ENCODE measurements at regions not wholly inside any gene's neighbourhood (a gene's known extent, or its start where the extent isn't known, plus 50 kb on each side); places are given as distances from the start of the nearest gene placed in this dataset.
"Not testable (repeated sequence)": the region's sequence is repeated elsewhere in the genome, so short reads cannot be mapped to it uniquely, and the experiment has no call there.

- no peak for DNase-seq (ENCODE audit: low read depth)
Observed at GRCh38 chr4:77306496-77306895, 149.5 kb downstream of the CCNG2 start.

DNA sequence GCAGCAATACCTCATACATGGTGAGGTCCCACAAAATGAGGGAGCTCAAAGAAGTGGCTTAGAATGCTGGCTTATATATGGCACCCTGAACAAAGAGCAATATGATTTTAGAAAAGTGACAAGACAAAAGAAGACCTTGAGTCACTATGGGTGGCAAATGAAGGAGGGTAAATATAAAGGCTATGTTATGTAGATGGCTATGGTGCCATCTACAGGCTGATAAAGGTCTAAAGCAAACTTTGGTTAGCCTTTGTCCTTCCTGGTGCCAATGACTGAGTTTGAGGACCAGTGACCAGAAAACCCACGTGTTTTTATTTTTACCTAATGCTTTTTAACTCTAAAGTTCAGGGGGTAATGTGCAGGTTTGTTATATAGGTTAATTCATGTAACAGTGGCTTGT lies 151.8 kb downstream of the CCNG2 start:
- DNase-seq (ENCODE audit: low read depth), result peak; percentile 12

DNA sequence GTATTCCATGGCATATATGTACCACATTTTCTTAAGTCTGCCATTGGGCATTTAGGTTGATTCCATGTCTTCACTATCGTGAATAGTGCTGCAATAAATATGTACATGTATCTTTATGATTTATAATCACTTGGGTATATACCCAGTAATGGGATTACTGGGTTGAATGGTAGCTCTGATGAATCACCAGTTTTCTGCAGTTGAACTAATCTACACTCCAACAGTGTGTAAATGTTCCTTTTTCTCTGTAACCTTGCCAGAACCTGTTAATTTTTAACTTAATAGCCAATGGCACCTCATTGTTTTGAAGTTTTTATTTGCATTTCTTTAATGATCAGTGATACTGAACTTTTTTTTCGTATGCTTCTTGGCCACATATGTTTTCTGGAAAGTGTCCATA lies 152.5 kb downstream of the CCNG2 start:
- no peak for DNase-seq (ENCODE audit: low read depth)

DNA sequence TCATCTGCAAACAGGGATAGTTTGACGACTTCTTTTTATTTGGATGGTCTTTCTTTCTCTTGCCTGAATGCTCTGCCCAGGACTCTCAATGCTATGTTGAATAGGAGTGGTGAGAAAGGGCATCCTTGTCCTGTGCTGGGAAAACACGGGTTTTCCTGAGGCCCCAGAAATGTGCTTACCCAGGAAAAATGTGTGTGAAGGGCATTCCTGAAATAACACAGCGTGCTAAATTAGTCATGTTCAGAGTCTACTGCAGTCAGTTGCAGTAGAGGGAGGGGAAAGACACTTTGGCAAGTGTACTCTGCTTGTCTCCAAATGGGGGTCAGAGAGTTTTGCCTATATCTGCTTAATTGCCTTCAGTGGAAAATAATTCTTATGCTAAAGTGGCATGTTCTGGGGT lies 153.9 kb downstream of the CCNG2 start:
- peak; percentile 11 for DNase-seq (ENCODE audit: low read depth)

GRCh38 chr4:77314697-77315096 lies 157.7 kb downstream of the CCNG2 start:
- DNase-seq (ENCODE audit: low read depth), result no peak

- DNase-seq (ENCODE audit: low read depth), result no peak
Observed at GRCh38 chr4:77327151-77327550, 170.1 kb downstream of the CCNG2 start.

DNA sequence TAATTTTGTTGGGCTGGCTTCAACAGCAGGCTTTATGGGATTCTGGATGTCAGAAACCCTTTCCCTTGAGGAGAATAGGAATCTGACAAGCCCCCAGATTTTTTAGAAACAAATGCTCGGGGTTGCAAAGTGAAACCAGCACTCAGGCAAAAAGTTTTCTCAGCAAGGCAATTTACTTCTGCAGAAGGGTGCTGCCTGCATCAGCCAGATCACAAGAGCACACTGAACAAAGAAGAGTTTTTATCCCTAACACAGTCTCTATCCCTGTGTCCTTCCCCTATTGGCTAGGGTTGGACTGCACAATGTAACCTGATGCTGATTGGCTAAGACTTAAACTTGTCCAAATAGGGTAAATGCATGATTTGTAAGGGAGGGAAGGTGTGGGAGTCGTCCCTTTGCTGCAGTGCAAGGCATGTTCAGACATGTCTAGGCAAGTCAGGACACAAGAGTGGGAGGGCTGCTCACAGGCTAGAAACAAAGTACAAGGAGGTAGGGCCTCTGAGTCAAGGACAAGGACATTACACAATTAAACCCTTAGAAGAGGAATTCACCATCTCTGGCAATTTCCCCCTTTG lies 175.8 kb downstream of the CCNG2 start:
- no peak for DNase-seq (ENCODE audit: low read depth)

- DNase-seq (ENCODE audit: low read depth), result no peak
Observed at GRCh38 chr4:77336411-77337142, 179.6 kb downstream of the CCNG2 start.

- DNase-seq (ENCODE audit: low read depth), result no peak
Observed at GRCh38 chr4:77342170-77342810, 185.3 kb downstream of the CCNG2 start.

DNA sequence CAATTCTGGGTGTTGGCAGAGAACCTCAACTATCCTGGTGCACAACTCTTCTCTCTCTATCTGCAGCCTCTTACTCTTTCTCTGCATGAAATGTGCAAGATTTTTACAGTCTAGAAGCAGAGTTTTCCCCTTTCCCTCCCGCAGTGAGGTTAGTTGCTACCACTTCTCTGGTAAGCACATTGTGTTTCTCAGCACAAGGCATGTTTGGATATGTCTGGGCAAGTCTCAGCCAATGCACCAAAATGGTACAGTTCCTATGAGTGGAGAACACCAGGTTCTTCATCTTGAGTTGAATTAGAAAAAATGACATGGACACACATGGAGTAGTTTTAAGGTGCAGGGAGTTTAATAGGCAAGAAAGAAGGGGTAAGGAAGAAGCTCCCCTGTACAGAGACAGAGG lies 187.0 kb downstream of the CCNG2 start:
- DNase-seq (ENCODE audit: low read depth), result no peak

- DNase-seq (ENCODE audit: low read depth), result no peak
Observed at GRCh38 chr4:77344784-77345183, 187.8 kb downstream of the CCNG2 start.

- DNase-seq (ENCODE audit: low read depth), result no peak
Observed at GRCh38 chr4:77347351-77347966, 190.5 kb downstream of the CCNG2 start.

DNA sequence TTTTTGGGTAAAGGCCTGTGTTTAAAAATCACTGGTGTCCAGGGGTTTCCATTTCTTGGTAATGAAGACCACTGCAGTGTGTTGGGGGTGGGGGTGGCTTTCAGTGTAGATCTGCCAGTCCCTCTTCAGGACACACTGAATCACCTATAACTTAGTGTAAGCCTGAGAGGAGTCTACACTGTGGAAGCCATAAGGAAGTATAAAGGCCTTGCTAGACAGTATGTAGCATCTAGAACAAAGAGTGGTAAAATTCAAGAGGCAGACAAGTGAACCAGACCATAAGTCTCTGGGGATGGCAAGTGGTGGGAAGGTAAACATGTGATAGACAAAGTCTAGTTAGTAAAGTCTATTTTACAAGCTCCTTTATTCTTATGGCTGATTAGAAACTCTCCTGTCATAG lies 191.8 kb downstream of the CCNG2 start:
- DNase-seq (ENCODE audit: low read depth), result no peak

- no peak for DNase-seq (ENCODE audit: low read depth)
Observed at GRCh38 chr4:77349364-77349763, 192.4 kb downstream of the CCNG2 start.

DNA sequence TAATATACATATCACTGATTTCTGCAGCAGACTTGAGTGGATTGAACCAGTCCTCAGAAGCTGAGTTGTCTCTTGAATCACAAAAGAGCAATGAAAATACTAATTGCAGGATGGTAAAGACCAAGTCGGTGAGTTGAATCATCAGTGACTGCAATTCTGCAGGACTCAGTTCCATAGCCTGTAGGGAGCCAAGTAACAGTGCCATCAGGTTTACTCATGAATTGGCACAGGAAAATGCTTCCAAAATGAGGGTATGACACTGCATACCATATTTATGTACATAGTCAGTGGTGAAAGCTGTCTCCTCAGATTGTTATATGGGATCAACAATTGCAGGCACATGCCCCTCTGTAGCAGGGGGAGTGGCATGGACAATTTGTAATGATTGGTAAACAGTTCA lies 192.8 kb downstream of the CCNG2 start:
- DNase-seq (ENCODE audit: low read depth), result peak; percentile 36

DNA sequence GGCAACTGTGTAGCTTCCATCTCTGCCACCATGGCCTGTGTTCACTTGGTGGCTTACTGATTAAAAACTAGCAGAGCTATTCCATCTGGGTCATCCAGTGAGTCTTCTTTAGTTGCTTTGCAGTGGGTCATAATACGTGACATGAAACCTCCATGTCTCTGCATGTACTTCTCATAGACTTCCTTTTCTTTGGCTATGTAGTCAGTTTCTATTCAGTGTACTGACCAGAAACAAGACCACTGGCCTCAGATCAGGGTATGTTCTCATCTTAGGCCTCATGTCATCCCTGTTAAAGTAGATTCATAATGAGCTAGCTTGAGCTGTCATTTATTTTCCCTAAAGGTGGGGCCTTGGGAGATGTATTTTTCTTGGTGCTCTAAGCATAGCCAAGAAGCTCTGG lies 195.2 kb downstream of the CCNG2 start:
- no peak for DNase-seq (ENCODE audit: low read depth)

GRCh38 chr4:77353724-77354315 lies 196.8 kb downstream of the CCNG2 start:
- not testable (repeated sequence) for DNase-seq (ENCODE audit: low read depth)

DNA sequence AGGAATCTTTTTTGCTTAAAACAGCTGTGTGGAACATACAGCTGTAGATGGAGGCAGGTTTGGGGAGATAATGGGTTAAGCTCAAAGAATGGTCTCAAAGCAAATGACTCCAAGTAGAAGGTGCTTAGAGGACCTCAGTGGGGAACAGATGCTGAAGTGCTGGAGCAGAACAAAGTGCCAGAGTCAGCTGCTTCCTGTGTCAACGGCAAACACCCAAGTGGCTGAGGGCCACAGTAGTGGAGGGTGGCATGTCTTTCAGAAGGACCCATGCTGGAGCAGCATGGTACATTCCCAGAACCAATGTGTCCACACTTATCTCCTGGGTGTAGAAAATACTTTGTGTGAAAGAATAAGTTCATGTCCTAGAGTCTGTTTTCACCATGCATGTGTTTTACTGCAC lies 197.5 kb downstream of the CCNG2 start:
- DNase-seq (ENCODE audit: low read depth), result no peak

DNA sequence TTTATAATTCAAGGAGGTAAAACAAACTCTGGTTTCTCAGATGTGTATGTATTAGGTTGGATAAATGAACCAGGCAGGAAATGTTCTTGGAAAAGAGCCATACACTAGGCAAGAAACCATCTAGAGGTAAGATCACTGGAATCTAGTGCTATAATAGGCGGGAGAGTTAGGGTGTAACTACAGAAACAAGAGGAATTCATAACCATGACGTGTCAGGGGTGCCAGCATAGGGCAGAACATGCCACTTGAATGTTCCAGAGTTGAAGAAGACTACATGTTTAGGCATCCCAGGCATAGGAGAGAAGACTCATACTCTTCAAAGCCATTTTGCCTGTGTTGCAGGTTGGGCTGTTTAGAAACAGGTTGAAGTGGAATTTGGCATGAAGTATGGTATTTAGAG lies 198.7 kb downstream of the CCNG2 start:
- DNase-seq (ENCODE audit: low read depth), result no peak

- DNase-seq (ENCODE audit: low read depth), result no peak
Observed at GRCh38 chr4:77358315-77358928, 201.4 kb downstream of the CCNG2 start.

- no peak for DNase-seq (ENCODE audit: low read depth)
Observed at GRCh38 chr4:77360451-77360850, 203.4 kb downstream of the CCNG2 start.

- DNase-seq (ENCODE audit: low read depth), result not testable (repeated sequence)
Observed at GRCh38 chr4:77366876-77367275, 209.9 kb downstream of the CCNG2 start.
